Fibroblast of pulmonary artery (primary cell): ENCODE measurements at regions not wholly inside any gene's neighbourhood (a gene's known extent, or its start where the extent isn't known, plus 50 kb on each side); places are given as distances from the start of the nearest gene placed in this dataset.

Source experiments
- DNase-seq: peaks from one replicate; pipeline ENCODE4 v3.0.0-alpha.2; 2010; ENCODE audit warnings: low read depth
- H3K4me3 ChIP-seq: replicated peaks from 2 replicates; pipeline ENCODE4 v1.5.1; 2011; ENCODE audit warnings: low read depth, mild to moderate bottlenecking, control low read depth, low read length, moderate library complexity
- TF ChIP-seq, protein P1 (sequence below): IDR thresholded peaks from 2 replicates; pipeline ENCODE4 v1.5.1; 2011; ENCODE audit warnings: mild to moderate bottlenecking, control low read depth, low read length, inconsistent platforms; ENCODE audit errors: missing control alignments

DNA sequence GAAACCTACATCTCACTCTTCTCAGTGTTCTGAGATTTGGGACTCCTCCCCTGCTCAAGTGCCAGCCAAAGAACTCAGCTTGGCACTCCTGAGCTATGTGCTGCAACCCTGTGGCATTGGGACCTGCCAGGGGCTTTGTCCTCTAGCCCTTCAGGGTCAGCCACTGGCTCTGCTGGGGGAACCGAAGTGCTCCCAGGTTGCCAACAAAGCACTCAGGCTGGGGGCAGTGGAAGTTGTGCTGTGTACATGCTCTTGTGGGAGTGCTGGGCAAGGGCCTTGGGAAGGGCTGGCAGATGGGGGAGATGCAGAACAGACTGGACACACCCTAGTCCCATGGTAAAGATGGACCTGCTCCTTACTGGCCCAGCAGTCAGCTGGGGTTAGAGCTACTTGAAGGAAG lies 498.6 kb downstream of the CAAP1 start:
- no peak overlapping the region for H3K4me3 ChIP-seq
- DNase-seq, result no peak
- TF ChIP-seq, protein P1, sequence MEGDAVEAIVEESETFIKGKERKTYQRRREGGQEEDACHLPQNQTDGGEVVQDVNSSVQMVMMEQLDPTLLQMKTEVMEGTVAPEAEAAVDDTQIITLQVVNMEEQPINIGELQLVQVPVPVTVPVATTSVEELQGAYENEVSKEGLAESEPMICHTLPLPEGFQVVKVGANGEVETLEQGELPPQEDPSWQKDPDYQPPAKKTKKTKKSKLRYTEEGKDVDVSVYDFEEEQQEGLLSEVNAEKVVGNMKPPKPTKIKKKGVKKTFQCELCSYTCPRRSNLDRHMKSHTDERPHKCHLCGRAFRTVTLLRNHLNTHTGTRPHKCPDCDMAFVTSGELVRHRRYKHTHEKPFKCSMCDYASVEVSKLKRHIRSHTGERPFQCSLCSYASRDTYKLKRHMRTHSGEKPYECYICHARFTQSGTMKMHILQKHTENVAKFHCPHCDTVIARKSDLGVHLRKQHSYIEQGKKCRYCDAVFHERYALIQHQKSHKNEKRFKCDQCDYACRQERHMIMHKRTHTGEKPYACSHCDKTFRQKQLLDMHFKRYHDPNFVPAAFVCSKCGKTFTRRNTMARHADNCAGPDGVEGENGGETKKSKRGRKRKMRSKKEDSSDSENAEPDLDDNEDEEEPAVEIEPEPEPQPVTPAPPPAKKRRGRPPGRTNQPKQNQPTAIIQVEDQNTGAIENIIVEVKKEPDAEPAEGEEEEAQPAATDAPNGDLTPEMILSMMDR, result no peak

DNA sequence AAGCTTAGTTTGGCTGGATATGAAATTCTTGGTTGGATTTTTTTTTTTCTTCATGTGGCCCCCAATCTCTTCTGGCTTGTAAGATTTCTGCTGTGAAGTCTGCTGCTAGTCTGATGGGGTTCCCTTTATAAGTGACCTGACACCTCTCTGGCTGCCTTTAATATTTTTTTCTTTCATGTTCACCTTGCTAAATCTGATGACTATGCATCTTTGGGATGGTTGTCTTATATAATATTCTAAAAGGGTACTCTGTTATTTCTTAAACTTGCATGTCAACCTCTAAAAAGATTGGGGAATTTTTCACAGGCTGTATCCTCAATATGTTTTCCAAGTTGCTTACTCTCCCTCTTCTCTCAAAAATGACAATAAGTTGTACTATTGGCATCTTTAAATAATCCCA lies 500.0 kb downstream of the CAAP1 start:
- TF ChIP-seq, protein P1, result no peak
- DNase-seq, result no peak
- H3K4me3 ChIP-seq, result no peak overlapping the region

DNA sequence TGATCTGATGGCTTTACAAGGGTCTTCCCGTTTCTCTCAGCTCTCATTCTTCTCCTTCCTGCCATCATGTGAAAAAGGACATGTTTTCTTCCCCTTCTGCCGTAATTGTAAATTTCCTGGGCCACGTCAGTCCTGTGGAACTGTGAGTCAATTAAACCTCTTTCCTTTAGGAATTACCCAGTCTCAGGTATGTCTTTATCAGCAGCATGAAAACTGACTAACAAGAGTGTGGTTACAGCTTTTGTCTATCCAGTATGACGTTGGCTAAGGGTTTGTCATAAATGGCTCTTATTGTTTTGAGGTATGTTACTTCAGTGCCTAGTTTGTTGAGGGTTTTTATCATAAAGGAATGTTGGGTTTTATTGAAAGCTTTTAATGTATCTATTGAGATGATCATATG lies 501.6 kb downstream of the CAAP1 start:
- DNase-seq, result no peak
- TF ChIP-seq, protein P1, result no peak
- H3K4me3 ChIP-seq, result no peak overlapping the region

DNA sequence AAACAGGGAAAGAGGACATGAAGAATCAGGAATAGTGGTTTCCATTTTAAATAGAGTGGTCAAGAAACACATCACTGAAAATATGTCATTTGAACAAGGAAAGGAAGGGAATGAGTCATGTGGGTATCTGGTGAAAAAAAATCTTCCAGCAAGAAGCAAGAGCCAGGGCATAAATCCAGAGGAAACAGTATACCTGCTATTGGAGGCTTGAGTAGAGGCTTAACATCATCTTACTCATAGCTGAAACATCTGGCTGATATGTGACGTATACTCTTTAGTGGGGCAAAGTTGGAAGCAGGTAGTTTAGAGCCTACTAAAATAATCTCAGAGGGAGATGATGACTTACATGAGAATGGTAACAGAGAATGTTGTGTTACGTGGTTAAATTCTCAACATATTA lies 517.2 kb downstream of the CAAP1 start:
- H3K4me3 ChIP-seq, result no peak overlapping the region
- TF ChIP-seq, protein P1, result no peak
- DNase-seq, result no peak

DNA sequence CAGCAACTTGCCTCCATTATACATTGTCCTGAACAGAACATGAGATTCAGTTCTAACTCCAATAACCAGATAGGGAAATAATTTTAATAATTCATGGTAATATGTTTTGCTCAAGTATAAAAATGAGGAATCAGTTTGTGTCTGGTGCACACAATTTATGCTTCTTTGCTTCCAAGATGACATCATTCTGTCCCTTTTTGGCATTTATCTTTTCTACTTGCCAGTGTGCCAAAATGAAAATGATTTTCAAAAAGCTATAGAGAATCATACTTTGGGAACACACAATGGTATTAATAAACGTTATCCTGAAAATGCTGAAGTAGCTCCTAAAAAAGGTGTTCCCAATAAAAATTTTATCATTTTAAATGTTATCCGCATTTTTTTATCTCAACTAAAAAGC lies 519.0 kb downstream of the CAAP1 start:
- H3K4me3 ChIP-seq, result no peak overlapping the region
- DNase-seq, result no peak
- TF ChIP-seq, protein P1, result no peak

DNA sequence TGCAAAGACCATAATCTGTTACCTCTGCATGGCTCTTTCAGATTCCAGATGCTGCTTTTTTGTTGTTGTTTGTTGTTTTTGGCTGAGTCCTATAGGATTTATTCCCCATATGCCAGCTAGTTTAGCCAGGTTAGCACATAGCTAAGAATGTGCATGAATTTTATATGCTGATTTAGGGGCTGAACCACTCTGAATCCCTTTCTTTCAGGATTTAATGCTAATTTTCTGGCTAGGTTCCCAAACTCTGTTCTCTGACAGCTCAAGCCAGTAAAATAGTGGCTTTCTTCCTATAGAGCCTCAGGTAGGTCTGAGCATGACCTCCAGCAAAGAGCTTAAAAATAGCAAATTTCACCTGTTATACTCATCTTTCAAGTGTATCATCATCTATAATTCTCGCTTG lies 521.4 kb downstream of the CAAP1 start:
- TF ChIP-seq, protein P1, result no peak
- DNase-seq, result no peak
- H3K4me3 ChIP-seq, result no peak overlapping the region

DNA sequence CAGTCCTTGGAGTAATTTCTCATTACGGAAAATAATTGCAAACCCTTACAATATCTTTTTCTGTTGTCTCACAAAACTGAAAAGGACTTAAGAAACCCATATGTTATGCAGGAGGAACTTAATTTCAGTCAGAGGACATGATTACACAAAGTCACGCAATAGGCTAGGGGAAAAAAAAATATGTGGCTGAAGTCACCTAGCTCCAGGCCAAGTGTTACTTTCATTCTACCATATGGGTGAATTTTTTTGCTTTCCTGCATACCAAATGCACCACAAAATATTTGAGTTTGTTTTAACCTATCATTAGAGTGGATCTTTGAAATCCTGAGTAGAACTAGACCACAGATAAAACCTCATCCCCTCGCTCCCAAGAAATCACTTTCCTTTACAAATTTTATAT lies 523.5 kb downstream of the CAAP1 start:
- H3K4me3 ChIP-seq, result no peak overlapping the region
- TF ChIP-seq, protein P1, result no peak
- DNase-seq, result no peak
